AG09309 (cell line): ENCODE measurements at regions not wholly inside any gene's neighbourhood (a gene's known extent, or its start where the extent isn't known, plus 50 kb on each side); places are given as distances from the start of the nearest gene placed in this dataset.

Experiments used
- DNase-seq: peaks from one replicate; pipeline ENCODE4 v3.0.0-alpha.2; 2010; ENCODE audit warnings: low read depth
- H3K4me3 ChIP-seq: 2 replicates; pipeline ENCODE4 v1.5.1; 2011; ENCODE audit warnings: mild to moderate bottlenecking, low read depth, low read length, moderate library complexity; ENCODE audit not compliant: control insufficient read depth
- TF ChIP-seq, protein P1 (sequence below): IDR thresholded peaks from 2 replicates; pipeline ENCODE4 v1.5.1; 2011; ENCODE audit warnings: mild to moderate bottlenecking, low read depth, low read length, inconsistent platforms; ENCODE audit not compliant: insufficient read depth, control insufficient read depth; ENCODE audit errors: missing control alignments

DNA sequence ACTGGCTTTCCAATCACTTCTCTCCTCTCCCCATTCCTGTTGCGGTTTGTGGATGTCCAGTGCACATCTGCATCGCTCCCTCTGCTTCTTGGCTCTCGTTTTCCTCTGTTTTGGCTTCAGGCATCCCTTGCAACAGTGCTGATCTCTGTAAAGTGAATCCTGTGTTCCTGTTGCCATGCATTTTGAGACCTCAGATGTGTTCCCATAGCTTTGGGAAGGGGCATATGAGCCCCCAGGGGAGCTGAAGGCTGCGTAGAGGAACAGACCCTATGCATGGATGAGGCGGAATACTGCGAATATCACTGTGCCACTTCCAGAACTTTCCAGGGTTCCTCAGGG, 168.4 kb upstream of the HAAO start:
- H3K4me3 ChIP-seq: no peak overlapping the region
- DNase-seq: no peak
- TF ChIP-seq, protein P1, sequence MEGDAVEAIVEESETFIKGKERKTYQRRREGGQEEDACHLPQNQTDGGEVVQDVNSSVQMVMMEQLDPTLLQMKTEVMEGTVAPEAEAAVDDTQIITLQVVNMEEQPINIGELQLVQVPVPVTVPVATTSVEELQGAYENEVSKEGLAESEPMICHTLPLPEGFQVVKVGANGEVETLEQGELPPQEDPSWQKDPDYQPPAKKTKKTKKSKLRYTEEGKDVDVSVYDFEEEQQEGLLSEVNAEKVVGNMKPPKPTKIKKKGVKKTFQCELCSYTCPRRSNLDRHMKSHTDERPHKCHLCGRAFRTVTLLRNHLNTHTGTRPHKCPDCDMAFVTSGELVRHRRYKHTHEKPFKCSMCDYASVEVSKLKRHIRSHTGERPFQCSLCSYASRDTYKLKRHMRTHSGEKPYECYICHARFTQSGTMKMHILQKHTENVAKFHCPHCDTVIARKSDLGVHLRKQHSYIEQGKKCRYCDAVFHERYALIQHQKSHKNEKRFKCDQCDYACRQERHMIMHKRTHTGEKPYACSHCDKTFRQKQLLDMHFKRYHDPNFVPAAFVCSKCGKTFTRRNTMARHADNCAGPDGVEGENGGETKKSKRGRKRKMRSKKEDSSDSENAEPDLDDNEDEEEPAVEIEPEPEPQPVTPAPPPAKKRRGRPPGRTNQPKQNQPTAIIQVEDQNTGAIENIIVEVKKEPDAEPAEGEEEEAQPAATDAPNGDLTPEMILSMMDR: no peak

DNA sequence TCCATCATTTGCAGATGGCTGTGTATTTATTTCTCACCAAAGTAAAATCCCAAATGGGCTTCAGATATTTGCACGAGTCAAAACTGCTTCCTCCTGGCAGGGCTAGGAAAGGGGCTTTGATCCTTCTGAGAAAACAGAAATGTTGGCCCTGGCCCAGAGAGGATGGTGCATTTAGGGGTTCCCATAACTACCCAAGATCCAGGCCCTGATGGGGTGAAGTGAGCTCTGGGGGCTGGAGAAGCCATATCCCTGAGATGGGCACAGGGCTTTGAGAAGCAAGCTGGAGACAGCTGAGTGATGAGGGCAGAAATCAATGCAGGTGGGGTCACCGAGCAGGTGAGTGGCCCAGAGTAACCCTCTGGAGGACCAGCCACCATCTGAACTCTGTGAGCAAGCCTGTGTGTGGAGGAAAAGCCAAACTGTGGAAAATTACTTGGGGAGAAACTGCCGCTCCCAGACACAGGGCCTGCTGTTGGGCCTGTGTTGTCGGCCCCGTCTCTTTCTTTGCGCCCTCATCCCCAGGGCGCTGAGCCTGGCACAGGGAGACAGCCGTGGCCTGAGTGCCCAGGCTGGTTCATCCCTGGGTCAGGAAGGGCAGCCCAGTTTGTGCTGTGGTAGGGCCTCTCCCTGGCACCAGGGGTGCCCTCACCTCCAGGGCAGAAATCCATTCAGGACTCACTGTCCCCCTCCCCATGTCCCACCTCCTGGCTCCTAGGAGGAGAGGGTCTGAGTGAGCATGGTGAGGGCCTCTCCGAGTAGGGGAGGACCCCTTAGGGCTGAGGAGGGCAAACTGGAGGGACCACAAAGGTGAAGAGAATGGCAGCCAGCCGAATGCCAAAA, 167.8 kb upstream of the HAAO start:
- H3K4me3 ChIP-seq: no peak overlapping the region
- TF ChIP-seq, protein P1: no peak
- no peak for DNase-seq

DNA sequence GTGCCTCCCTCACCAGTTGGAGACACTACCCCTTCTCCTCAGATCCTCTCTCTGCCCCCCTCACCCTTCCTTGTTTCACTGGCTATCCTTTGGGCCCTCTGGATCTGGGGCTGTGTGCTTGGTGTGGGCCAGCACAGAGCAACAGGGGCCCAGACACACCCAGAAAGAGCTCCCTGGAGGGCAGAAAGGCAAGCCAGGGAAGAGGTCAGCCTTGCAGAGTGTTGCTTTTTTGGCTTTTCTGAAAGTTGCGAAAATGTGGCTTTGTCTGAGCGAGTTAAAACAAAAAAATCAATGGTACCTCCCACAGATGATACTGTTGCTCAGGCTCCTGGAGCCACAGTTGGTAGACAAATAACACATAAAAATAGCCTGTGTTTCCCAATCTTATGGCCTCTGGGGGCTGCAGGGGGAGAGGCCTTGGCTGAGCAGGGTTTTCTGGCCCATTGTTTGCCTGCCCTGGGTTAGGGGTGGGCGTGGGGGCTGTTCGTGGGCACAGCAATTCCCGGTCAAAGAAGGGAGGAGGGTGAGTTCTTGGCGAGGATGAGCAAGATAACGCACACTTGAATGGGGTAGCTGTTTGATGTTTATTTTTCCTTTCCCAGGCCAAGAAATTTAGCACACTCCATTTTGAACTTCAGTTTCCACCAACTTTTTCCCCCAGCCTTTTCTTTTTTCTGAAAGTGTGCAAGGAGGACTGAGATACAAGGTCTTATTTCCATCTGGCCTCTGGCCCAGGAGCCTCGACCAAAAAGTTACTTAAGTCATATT, 167.0 kb upstream of the HAAO start:
- TF ChIP-seq, protein P1: no peak
- peak; percentile 46 for DNase-seq
- no peak overlapping the region for H3K4me3 ChIP-seq

DNA sequence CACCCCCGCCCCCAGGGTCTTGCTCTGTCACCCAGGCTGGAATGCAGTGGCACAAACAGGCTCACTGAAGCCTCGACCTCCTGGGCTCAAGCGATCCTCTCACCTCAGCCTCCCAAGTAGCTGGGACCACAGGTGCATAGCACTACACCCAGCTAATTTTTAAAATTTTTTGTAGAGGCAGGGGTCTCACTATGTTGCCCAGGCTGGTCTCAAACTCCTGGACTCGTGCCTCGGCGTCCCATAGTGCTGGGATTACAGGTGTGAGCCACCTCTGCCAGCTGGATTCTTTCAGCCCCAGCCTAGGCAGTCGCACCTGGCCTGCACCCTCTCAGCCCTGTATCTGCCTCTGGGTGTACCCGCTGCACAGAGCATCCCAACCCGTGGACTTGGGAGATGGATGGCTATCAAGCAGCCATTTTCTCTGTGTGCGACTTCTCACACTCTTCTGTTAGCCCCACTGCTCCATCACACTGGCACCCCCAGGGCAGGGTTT, 166.4 kb upstream of the HAAO start:
- no peak for DNase-seq
- H3K4me3 ChIP-seq: no peak overlapping the region
- TF ChIP-seq, protein P1: no peak

DNA sequence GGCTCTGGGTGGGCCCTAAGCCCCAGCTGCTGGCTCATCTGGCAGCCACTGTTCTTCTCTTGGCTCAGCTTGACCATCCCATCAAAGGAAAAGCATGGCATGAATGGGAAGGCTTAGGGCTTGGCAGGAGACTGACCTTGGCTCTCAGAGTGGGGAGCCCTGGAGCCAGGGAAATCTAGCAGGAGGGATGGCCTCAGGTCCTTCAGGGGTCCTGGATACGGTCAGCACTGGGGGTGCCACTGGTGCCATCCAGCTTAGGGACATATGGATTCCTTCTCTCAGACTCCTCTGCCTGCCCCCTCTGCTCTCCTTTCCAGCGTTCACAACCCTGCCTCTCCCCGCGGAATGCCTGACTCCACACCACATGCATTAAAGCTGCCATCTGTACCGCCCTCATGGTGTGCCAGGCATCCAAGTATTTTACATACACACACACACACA, 165.5 kb upstream of the HAAO start:
- no peak overlapping the region for H3K4me3 ChIP-seq
- TF ChIP-seq, protein P1: no peak
- DNase-seq: no peak

DNA sequence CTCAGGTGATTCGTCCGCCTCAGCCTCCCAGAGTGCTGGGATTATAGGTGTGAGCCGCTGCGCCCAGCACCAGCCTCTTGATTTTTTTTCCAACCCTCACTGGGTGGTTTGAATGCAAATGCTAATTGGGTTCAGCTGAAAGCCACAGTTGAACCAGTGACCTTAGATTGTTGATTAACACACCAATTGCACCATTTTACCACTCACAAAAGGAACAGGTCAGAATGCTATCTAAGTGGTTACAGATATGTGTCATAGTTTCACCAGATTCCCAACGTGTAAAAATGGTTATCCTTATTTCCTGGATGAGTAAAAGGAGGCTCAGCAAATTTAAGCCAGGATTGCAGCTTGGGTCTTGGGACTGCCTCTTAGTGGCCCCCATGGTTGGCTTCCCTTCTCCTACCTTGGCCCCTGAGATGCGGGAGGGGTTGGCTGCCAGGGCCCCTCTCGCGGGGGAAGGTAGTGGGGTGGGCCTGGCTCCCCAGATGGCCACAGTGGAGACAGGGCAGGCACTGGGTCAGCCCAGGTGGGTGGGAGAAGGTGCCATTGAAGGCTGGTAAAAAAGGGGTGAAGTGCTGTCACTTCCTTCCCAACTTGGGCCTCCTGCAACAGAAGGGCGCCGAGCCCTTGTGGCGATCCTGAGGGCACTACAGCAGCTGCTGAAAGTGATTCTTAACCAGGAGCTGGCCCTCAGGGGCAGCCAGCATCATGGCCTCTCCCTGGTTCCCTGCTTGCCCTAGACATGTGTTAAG, 164.9 kb upstream of the HAAO start:
- TF ChIP-seq, protein P1: no peak
- no peak overlapping the region for H3K4me3 ChIP-seq
- DNase-seq: no peak
